ENCODE measurements at regions not wholly inside any gene's neighbourhood (a gene's known extent, or its start where the extent isn't known, plus 50 kb on each side); places are given as distances from the start of the nearest gene placed in this dataset.

DNA sequence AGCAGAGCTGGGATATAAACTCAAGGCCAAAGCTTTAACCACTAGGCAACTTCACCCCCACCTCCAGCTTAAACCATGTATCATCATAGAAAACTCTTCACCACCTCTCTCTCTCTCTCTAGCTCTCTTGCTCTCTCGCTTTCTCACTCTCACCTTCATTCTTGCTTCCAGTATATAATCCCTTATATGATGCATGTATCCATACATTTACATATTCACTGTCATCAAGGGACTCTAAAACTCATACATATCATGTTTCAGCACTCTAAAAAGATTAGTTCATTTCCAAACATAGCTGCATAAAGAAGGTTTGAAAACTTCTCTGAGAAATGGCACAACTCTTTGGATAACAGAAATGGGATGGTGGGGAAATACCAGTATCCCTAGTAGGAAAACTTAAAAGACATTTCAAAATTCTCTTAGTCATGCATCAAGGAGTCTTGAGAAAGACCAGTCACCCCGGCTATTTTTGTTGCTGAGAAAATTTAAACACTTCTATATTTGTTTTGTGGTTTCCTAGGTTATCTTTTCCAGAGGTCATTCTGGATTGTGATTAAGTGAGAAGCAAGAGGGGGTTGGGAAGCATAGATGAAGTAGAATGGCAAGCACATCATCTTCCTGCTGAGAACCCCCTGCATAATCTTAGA lies 447.8 kb upstream of the THBS1 start:
- no peak overlapping the region for H3K4me3 ChIP-seq
- WGBS, 2 donors, result 49 to 59% methylated on average over 2 of the region's 2 CpGs
- no peaks in the 10 kb centered on the region for H3K36me3 ChIP-seq
- peak in 1 of 2 donors; percentile 6 for TF ChIP-seq POLR2AphosphoS5 (IDR thresholded peaks at IDR 0.05)
- peak in 1 of 4 donors; percentile 48 for TF ChIP-seq EP300 (IDR thresholded peaks at IDR 0.05)
- TF ChIP-seq, protein P1, sequence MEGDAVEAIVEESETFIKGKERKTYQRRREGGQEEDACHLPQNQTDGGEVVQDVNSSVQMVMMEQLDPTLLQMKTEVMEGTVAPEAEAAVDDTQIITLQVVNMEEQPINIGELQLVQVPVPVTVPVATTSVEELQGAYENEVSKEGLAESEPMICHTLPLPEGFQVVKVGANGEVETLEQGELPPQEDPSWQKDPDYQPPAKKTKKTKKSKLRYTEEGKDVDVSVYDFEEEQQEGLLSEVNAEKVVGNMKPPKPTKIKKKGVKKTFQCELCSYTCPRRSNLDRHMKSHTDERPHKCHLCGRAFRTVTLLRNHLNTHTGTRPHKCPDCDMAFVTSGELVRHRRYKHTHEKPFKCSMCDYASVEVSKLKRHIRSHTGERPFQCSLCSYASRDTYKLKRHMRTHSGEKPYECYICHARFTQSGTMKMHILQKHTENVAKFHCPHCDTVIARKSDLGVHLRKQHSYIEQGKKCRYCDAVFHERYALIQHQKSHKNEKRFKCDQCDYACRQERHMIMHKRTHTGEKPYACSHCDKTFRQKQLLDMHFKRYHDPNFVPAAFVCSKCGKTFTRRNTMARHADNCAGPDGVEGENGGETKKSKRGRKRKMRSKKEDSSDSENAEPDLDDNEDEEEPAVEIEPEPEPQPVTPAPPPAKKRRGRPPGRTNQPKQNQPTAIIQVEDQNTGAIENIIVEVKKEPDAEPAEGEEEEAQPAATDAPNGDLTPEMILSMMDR (IDR thresholded peaks at IDR 0.05), result no peak
- no peak for TF ChIP-seq POLR2A (IDR thresholded peaks at IDR 0.05)
- no peaks in the 10 kb centered on the region for H3K27me3 ChIP-seq
- peaks cover 5 to 7% (median 6%) of the 10 kb centered on the region in 4 donors for H3K4me1 ChIP-seq
- no peaks in the 10 kb centered on the region for H3K9me3 ChIP-seq
- ATAC-seq (ENCODE audit: low FRiP score in 2 of 2) (peak in 1 of 2 donors; percentile 32), DNase-seq (no peak)
- H3K27ac ChIP-seq, result peak overlapping the region in 2 of 4 donors; percentile 8 to 40

DNA sequence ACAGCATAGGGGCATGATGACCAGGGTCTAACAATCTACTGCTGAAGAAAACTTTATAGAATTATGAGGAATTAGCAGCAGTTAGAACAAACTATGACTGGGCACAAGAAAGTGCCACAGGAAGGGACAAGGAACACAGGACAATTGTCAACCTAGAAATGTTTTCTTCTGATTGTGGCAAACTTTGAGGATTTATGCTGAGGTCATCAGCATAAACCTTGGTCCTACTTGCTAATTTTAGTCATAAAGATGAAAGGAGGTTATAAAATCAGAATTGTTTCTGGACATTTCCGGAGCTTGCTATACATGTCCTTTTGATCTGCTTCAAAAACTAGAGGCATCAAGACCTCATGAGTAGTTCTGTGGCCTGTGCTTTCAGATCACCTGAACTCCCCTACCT lies 446.6 kb upstream of the THBS1 start:
- H3K4me1 ChIP-seq, result no peaks in the 10 kb centered on the region
- H3K4me3 ChIP-seq, result no peak overlapping the region
- ATAC-seq (ENCODE audit: low FRiP score in 2 of 2) (no peak), DNase-seq (no peak)
- no peak overlapping the region for H3K27ac ChIP-seq
- H3K9me3 ChIP-seq, result no peaks in the 10 kb centered on the region
- H3K27me3 ChIP-seq, result no peaks in the 10 kb centered on the region
- 88 to 92% methylated on average over 1 of the region's 1 CpG for WGBS, 2 donors
- TF ChIP-seq, protein P1 (IDR thresholded peaks at IDR 0.05), result no peak
- TF ChIP-seq POLR2AphosphoS5 (IDR thresholded peaks at IDR 0.05) (no peak), EP300 (IDR thresholded peaks at IDR 0.05) (no peak), POLR2A (IDR thresholded peaks at IDR 0.05) (no peak)
- no peaks in the 10 kb centered on the region for H3K36me3 ChIP-seq

DNA sequence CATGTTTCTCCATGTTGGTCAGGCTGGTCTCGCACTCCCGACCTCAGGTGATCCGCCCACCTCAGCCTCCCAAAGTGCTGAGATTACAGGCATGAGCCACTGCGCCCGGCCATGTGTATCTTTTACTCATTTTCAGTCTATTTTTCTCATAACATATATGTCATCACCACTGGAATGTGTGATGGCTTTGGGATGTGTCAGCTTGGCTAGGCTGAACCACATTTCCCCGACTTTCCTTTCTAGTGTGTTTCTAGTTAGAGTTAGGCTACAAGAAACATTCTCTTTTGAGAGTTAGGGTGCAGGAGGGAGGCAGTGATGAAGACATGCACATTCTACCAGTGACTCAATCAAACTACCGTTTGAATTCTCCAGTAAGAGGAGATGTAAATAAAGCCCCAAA lies 444.9 kb upstream of the THBS1 start:
- Histone ChIP-seq H3K27ac (no peak overlapping the region), H3K36me3 (no peaks in the 10 kb centered on the region), H3K4me1 (no peaks in the 10 kb centered on the region), H3K9me3 (no peaks in the 10 kb centered on the region), H3K4me3 (no peak overlapping the region), H3K27me3 (no peaks in the 10 kb centered on the region)
- DNase-seq (no peak), ATAC-seq (ENCODE audit: low FRiP score in 2 of 2) (peak in 1 of 2 donors; percentile 61)
- TF ChIP-seq POLR2A (IDR thresholded peaks at IDR 0.05) (no peak), POLR2AphosphoS5 (IDR thresholded peaks at IDR 0.05) (no peak)
- TF ChIP-seq, protein P1 (IDR thresholded peaks at IDR 0.05), result no peak
- 75 to 87% methylated on average over 7 of the region's 7 CpGs for WGBS, 2 donors

DNA sequence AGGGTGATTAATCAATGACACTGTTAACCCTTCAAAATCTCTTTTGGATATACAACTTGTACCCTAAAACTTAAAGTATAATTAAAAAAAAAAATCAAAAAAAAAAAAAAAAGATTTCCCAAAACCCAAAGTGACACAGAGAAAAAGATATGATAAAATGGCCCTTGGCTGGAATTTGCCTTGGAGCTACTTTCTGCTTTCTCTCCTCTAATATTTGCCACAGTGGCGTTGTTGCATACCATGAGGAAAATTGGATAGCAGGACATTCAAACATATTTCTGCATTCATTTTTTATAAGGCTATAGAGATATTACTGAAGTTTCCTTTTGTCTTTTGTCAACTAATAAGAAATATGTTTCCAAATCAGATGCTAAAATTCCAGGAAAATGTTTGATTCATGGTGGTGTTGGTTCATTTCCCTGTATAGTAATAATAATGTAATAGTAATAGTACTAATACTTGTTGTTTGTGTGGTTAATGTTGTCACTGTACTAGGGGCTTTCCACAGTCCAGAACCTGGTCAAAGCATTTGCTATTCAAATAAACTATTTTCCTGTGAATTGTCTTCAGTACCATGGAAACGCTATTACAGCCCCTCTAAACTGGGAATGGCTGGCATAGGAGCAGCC lies 441.3 kb upstream of the THBS1 start:
- no peak for ATAC-seq (ENCODE audit: low FRiP score in 2 of 2)
- H3K27me3 ChIP-seq, result no peaks in the 10 kb centered on the region
- no peaks in the 10 kb centered on the region for H3K36me3 ChIP-seq
- 66 to 75% methylated on average over 2 of the region's 2 CpGs for WGBS, 2 donors
- H3K4me3 ChIP-seq, result no peak overlapping the region
- H3K4me1 ChIP-seq, result no peaks in the 10 kb centered on the region
- TF ChIP-seq POLR2AphosphoS5 (IDR thresholded peaks at IDR 0.05) (no peak), EP300 (IDR thresholded peaks at IDR 0.05) (no peak), POLR2A (IDR thresholded peaks at IDR 0.05) (no peak)
- TF ChIP-seq, protein P1 (IDR thresholded peaks at IDR 0.05), result no peak
- DNase-seq, result no peak
- no peaks in the 10 kb centered on the region for H3K9me3 ChIP-seq
- H3K27ac ChIP-seq, result no peak overlapping the region
